K562 (cell line): ENCODE measurements at regions not wholly inside any gene's neighbourhood (a gene's known extent, or its start where the extent isn't known, plus 50 kb on each side); places are given as distances from the start of the nearest gene placed in this dataset.

Experiments
- ATAC-seq: fragments of 200-7000 bp; cut with Tn5 transposase; 3 replicates; pipeline ENCODE4 v1.9.1; 2020; ENCODE audit warnings: moderate library complexity
- BruUV-seq: library from RNA; stranded (reverse); fragments of 400-500 nt; replicated peaks from 2 replicates; lab custom pipeline; 2021; lab: Mats Ljungman, UMichigan
- CTCF ChIA-PET: fragments of 300-600 bp; formaldehyde crosslinking; extraction: SDS; loops from one replicate; lab custom pipeline; 2021; ENCODE audit warnings: low intra/inter-chr PET ratio; lab: Yijun Ruan, JAX
- POLR2A ChIA-PET: fragments of 300-600, 350-650 bp; sonication (Branson Sonifier 250); formaldehyde crosslinking; extraction: SDS; loops from one replicate; lab custom pipeline; 2021; ENCODE audit warnings: antibody characterized with exemption, inconsistent platforms; lab: Yijun Ruan, JAX
- DNase-seq, 4 experiments: peaks; one replicate each; pipeline versions ENCODE4 v3.0.0 to v3.0.0-alpha.2; 2011 to 2018; ENCODE audit warnings: low spot score in 3 of 4, mixed read lengths in 3 of 4; ENCODE audit errors: extremely low read depth in 1 of 4
- FAIRE-seq: peaks from 2 replicates; lab custom pipeline; 2011; peaks lifted over from hg19 to GRCh38; lab: Jason Lieb, UNC
- H2AFZ ChIP-seq: 2 replicates; pipeline ENCODE4 v1.6.0; 2011; ENCODE audit warnings: low read depth, low read length, control low read depth, inconsistent platforms
- H3K27ac ChIP-seq: fragments of 200-600 bp; 3 replicates; pipeline ENCODE4 v1.8.0; 2011; ENCODE audit warnings: low read depth, mild to moderate bottlenecking, control low read depth, inconsistent platforms, low read length, moderate library complexity, mixed read lengths; ENCODE audit errors: extremely low read depth
- H3K27me3 ChIP-seq, 2 experiments: fragments of 300-600 bp in 1 of 2; 2 replicates in 1 of 2; 3 replicates in 1 of 2; pipeline versions ENCODE4 v1.6.0 to v1.8.0; 2011; ENCODE audit warnings: inconsistent platforms in 2 of 2, low read length in 2 of 2, mild to moderate bottlenecking in 1 of 2, mixed read lengths in 1 of 2, moderate library complexity in 1 of 2; ENCODE audit not compliant: control insufficient read depth in 2 of 2, insufficient read depth in 2 of 2
- H3K36me3 ChIP-seq: fragments of 300-600 bp; 3 replicates; pipeline ENCODE4 v1.8.0; 2011; ENCODE audit warnings: mild to moderate bottlenecking, low read length, inconsistent platforms; ENCODE audit not compliant: control insufficient read depth, insufficient read depth
- H3K4me1 ChIP-seq, 2 experiments: fragments of 200-600 bp in 1 of 2; replicated peaks in 1 of 2; 2 replicates in 1 of 2; 3 replicates in 1 of 2; pipeline versions ENCODE4 v1.5.1 to v1.8.0; 2011; ENCODE audit warnings: inconsistent platforms in 2 of 2, low read length in 2 of 2, mild to moderate bottlenecking in 1 of 2, mixed read lengths in 1 of 2, moderate library complexity in 1 of 2; ENCODE audit not compliant: control insufficient read depth in 2 of 2, insufficient read depth in 2 of 2
- H3K4me2 ChIP-seq: 2 replicates; pipeline ENCODE4 v1.6.1; 2011; ENCODE audit warnings: low read length, control low read depth, inconsistent platforms, mixed read lengths; ENCODE audit not compliant: insufficient read depth
- H3K4me3 ChIP-seq: fragments of 200-600 bp; sonication (generic), shearing (Covaris generic); 2 replicates; pipeline ENCODE4 v1.5.1; 2016; ENCODE audit warnings: control low read depth, inconsistent platforms
- H3K79me2 ChIP-seq: fragments of 200-600 bp; 3 replicates; pipeline ENCODE4 v1.8.0; 2011; ENCODE audit warnings: low read length, inconsistent platforms; ENCODE audit not compliant: control insufficient read depth, insufficient read depth
- H3K9ac ChIP-seq, 2 experiments: 2 replicates each; pipeline versions ENCODE4 v1.6.0 to v1.6.1; 2011; ENCODE audit warnings: low read depth in 2 of 2, low read length in 2 of 2, control low read depth in 1 of 2, inconsistent platforms in 1 of 2, mild to moderate bottlenecking in 1 of 2, mixed read lengths in 1 of 2; ENCODE audit not compliant: insufficient read depth in 1 of 2
- H3K9me1 ChIP-seq: one replicate; pipeline ENCODE4 v1.6.0; 2011; ENCODE audit warnings: inconsistent platforms, mild to moderate bottlenecking, low read length, moderate library complexity; ENCODE audit not compliant: control insufficient read depth, insufficient read depth
- H3K9me3 ChIP-seq: replicated peaks from 2 replicates; pipeline ENCODE4 v1.5.1; 2011; ENCODE audit warnings: low read depth, low read length, inconsistent platforms; ENCODE audit not compliant: control insufficient read depth, insufficient read depth
- H4K20me1 ChIP-seq: replicated peaks from 2 replicates; pipeline ENCODE4 v1.6.1; 2011; ENCODE audit warnings: low read length, inconsistent platforms, mixed read lengths; ENCODE audit not compliant: control insufficient read depth, insufficient read depth
- ATF6 ChIP-seq: sonication (generic); formaldehyde crosslinking; IDR thresholded peaks from 2 replicates; pipeline ENCODE4 v1.4.0; 2020; ENCODE audit warnings: mild to moderate bottlenecking, missing genetic modification reagents
- ELF1 ChIP-seq: fragments of 200-800 bp; sonication (Bioruptor generic); IDR thresholded peaks from 2 replicates; pipeline ENCODE4 v1.6.1; 2016; ENCODE audit warnings: missing genetic modification characterization, missing compliant biosample characterization
- FIP1L1 ChIP-seq: fragments of 200-400 bp; formaldehyde crosslinking; IDR thresholded peaks from 2 replicates; pipeline ENCODE4 v1.6.1; 2018; ENCODE audit warnings: mild to moderate bottlenecking, low read depth, low read length; ENCODE audit not compliant: poor library complexity, severe bottlenecking
- MBD1 ChIP-seq: fragments of 250-450 bp; sonication (Bioruptor Pico); IDR thresholded peaks from 2 replicates; pipeline ENCODE4 v1.8.0; 2022; ENCODE audit warnings: inconsistent platforms
- NR2F6 ChIP-seq: fragments of 450-650 bp; formaldehyde crosslinking; IDR thresholded peaks from 2 replicates; pipeline ENCODE4 v1.4.0; 2020; ENCODE audit warnings: mild to moderate bottlenecking
- PPARD ChIP-seq: fragments of 250-450 bp; sonication (Bioruptor Pico); IDR thresholded peaks from 2 replicates; pipeline ENCODE4 v1.8.0; 2022; ENCODE audit warnings: inconsistent platforms, mild to moderate bottlenecking, moderate library complexity
- STAT5A ChIP-seq: IDR thresholded peaks from 2 replicates; pipeline ENCODE4 v1.6.1; 2012; ENCODE audit warnings: low read length, inconsistent platforms, borderline replicate concordance
- ZNF586 ChIP-seq: fragments of 450-650 bp; formaldehyde crosslinking; conservative IDR thresholded peaks from 2 replicates; pipeline ENCODE4 v1.4.0; 2020; ENCODE audit warnings: mild to moderate bottlenecking, moderate library complexity
- WGBS: fragments of 100-300 bp; shearing (Covaris generic); methylation state at CpG from one replicate; pipeline ENCODE4 v1.1.6; 2016; ENCODE audit warnings: low coverage, mixed read lengths; ENCODE audit not compliant: insufficient coverage; ENCODE audit errors: missing lambda C conversion rate; 5-methylcytosine and 5-hydroxymethylcytosine counted together
- in situ Hi-C: fragments of 300-500 bp; cut with MboI; formaldehyde crosslinking; loops from 4 replicates; pipeline ENCODE4 v1.15.0; 2018; ENCODE audit warnings: inconsistent platforms, mixed read lengths
- intact Hi-C: fragments of 100-400 bp; cut with micrococcal nuclease; formaldehyde crosslinking; loops from 2 replicates; pipeline ENCODE4 v1.14.2; 2022

- ChIA-PET POLR2A (no interaction called here), CTCF (no interaction called here)
Measured at GRCh38 chr2:217456016-217456415, 546.8 kb downstream of the TNS1 start.

More at GRCh38 chr2:217456016-217456415, 546.8 kb downstream of the TNS1 start:
- no peak overlapping the region for H3K4me2 ChIP-seq
- no peak for FAIRE-seq
- H3K79me2 ChIP-seq = no peaks in the 10 kb centered on the region
- in situ Hi-C loops (no loop called here), intact Hi-C loops (no loop called here)
- no peaks in the 10 kb centered on the region for H3K9me1 ChIP-seq
- H3K9me3 ChIP-seq = no peaks in the 10 kb centered on the region
- H3K27me3 ChIP-seq = no peaks in the 10 kb centered on the region
- H3K4me1 ChIP-seq = no peaks in the 10 kb centered on the region
- H4K20me1 ChIP-seq = no peaks in the 10 kb centered on the region
- 5% methylated on average over 2 of the region's 2 CpGs for WGBS
- no peak for DNase-seq
- H2AFZ ChIP-seq = no peak overlapping the region
- no peak for ATAC-seq
- TF ChIP-seq ATF6 (CRISPR knock-in tag) (no peak), MBD1 (no peak), ELF1 (tag) (no peak), NR2F6 (CRISPR knock-in tag) (no peak), PPARD (CRISPR knock-in tag) (no peak), STAT5A (no peak), ZNF586 (CRISPR knock-in tag) (no peak), FIP1L1 (no peak)
- TF ChIP-seq, all 486 proteins: peak for 0
- BruUV-seq = no TSS peak
- Histone ChIP-seq H3K9ac (no peak overlapping the region), H3K27ac (no peak overlapping the region), H3K4me3 (no peak overlapping the region), H3K36me3 (no peaks in the 10 kb centered on the region)
